Astrocyte of the cerebellum (primary cell): ENCODE measurements at regions not wholly inside any gene's neighbourhood (a gene's known extent, or its start where the extent isn't known, plus 50 kb on each side); places are given as distances from the start of the nearest gene placed in this dataset.

ENCODE experiments used
- DNase-seq: peaks from one replicate; pipeline ENCODE4 v3.0.0-alpha.2; 2011; ENCODE audit warnings: low read depth
- H3K4me3 ChIP-seq: 2 replicates; pipeline ENCODE4 v1.5.1; 2011; ENCODE audit warnings: mild to moderate bottlenecking, low read depth, low read length, moderate library complexity
- CTCF ChIP-seq: IDR thresholded peaks from 2 replicates; pipeline ENCODE4 v1.5.1; 2012; ENCODE audit warnings: low read length, low read depth, moderate library complexity, mild to moderate bottlenecking; ENCODE audit errors: missing control alignments
- in situ Hi-C: cut with HindIII; loops from 2 replicates; pipeline ENCODE4 v1.10.0; 2017; ENCODE audit warnings: low sequenced_read_pairs

- H3K4me3 ChIP-seq, result no peak overlapping the region
- in situ Hi-C loops, result no loop called here
- no peak for TF ChIP-seq CTCF
- DNase-seq, result no peak
Observed at GRCh38 chr13:22127277-22128164, 456.6 kb downstream of the FGF9 start.

- no peak for TF ChIP-seq CTCF
- in situ Hi-C loops, result no loop called here
- DNase-seq, result no peak
- H3K4me3 ChIP-seq, result no peak overlapping the region
Observed at GRCh38 chr13:22128441-22129408, 457.9 kb downstream of the FGF9 start.

GRCh38 chr13:22130254-22130653 lies 459.4 kb downstream of the FGF9 start:
- no peak for DNase-seq
- no peak overlapping the region for H3K4me3 ChIP-seq
- no peak for TF ChIP-seq CTCF
- in situ Hi-C loops, result no loop called here

GRCh38 chr13:22134261-22134660 lies 463.4 kb downstream of the FGF9 start:
- TF ChIP-seq CTCF, result no peak
- H3K4me3 ChIP-seq, result no peak overlapping the region
- in situ Hi-C loops, result no loop called here
- no peak for DNase-seq

GRCh38 chr13:22135446-22135845 lies 464.6 kb downstream of the FGF9 start:
- no peak for DNase-seq
- no peak overlapping the region for H3K4me3 ChIP-seq
- TF ChIP-seq CTCF, result no peak
- in situ Hi-C loops, result no loop called here

GRCh38 chr13:22137361-22138050 lies 466.6 kb downstream of the FGF9 start:
- in situ Hi-C loops, result no loop called here
- H3K4me3 ChIP-seq, result no peak overlapping the region
- DNase-seq, result no peak
- no peak for TF ChIP-seq CTCF
